ENCODE measurements at regions not wholly inside any gene's neighbourhood (a gene's known extent, or its start where the extent isn't known, plus 50 kb on each side); places are given as distances from the start of the nearest gene placed in this dataset.
A peak's percentile ranks its signal among the peaks of the same experiment; 100 is the strongest.

DNA sequence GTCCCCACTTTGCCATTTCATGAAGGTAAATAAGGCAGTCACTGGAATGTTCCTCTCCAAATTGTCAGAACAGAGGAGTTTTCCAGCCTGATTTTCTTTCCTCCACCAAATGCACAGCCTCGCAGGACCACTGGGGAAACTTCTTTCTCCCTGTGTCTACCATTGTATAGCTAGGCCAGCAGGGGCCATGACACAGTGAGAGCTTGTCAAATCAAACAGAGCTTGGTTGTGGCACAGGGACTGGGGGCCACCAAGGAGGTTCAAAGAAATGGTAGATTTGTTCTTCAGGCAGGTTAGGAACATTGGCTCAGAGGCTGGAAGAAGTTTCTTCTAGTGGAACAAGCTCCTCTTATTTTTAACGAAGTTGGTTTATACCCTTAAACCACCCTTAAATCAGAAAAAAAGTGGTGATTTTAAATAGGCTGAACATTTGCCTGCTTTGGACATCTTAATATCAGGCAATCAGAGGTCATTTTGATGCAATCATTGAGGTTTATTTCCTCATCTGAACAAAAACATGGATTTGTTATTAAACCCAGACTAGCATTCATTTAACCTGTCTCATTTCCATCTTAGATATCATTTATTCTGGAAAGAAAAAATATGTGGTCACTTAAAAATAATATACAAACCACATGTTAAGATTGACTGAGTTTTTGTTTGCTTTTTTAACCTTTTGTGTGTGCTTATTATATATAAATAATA lies 105.6 kb downstream of the GTPBP8 start:
- no peak for DNase-seq

DNA sequence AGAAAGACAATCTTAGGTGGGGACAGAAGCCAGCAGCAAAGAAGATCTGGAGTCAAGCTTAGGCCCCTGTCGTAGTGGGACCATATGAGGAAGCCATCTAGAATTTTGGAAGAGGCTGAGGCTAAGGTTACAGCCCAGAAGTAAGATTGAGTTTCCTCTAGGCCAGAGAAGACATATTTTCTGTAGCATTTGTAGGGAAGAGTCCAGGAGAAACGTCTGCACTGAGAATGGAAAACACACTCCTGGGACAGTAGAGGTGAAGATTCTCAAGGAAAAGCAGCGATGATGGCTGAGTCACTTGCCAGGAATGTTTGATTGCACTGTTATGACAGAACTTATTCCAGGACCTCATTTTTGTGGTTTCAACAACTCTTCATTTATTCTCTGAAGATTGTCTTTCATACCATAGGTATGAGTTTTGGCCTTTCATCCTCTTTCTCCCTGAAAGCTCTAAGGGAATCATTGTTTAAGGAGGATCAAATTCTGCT lies 107.2 kb downstream of the GTPBP8 start:
- DNase-seq = no peak

DNA sequence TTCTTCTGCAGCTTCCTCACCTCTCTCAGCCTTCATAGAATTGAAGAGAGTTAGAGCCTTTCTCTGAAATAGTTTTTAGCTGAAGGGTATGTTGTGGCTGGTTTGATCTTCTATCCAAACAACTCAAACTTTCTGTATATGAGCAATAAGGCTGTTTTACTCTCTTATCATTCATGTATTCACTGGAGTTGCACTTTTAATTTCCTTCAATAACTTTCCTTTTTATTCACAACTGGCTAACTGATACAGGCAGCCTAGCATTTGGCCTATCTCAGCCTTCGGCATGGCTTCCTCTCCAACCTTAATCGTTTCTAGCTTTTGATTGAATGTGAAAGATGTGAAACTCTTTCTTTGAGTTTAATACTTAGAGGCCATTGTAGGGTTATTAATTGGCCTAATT lies 109.3 kb downstream of the GTPBP8 start:
- DNase-seq = no peak

DNA sequence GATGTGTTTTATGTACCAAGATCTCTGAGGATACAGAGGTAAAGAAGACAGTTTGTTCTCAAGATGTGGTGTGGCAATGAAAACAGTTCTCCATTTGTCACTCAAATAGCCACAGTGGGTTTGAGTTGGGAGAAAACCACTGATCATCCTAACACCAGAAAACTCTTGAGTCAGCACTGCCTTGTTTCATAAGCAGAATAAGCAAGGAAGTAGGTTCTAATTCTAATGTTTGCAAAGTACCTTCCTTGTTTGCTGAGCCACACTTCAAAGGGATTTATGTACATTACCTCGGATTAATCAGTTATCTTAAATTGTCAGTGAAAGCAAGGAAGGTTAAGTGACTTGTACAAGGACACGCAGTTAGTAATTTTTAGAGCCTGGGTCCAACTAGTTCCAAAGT lies 107.8 kb upstream of the BOC start:
- DNase-seq = no peak

DNA sequence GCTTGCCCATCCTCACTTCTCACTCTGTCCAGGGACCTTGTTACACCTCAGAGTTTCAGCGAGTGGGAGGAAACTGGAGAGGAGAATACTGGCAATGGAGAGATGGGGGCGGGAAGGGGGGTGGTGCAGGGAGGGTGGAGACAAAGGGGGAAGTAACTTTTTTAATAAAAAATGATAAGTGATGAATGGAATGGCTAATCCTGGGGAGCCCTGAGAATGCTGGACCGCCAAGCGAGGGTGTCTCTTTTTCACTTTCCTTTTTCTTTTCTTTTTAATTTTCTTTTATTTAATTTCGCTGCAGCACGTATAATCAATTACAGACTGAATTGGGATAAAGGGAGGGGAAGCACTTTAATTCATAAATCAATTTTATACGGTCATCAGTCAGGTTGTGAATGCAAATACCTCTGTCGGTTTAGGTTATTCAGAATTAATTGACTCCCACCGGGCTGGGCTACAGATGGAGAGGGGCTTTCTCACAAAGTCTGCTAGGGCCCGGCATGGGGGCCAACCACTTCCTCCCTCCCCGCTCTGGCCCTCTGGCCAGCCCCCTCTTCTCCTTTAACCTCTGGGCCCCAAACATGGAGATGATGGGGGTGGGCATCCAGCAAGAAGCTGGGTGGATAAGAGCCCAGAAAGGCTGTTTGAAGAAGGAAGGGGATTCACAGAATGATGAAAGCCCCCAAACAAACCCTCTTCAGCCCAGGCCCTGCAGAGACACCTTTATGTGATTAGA lies 106.8 kb upstream of the BOC start:
- DNase-seq = no peak

DNA sequence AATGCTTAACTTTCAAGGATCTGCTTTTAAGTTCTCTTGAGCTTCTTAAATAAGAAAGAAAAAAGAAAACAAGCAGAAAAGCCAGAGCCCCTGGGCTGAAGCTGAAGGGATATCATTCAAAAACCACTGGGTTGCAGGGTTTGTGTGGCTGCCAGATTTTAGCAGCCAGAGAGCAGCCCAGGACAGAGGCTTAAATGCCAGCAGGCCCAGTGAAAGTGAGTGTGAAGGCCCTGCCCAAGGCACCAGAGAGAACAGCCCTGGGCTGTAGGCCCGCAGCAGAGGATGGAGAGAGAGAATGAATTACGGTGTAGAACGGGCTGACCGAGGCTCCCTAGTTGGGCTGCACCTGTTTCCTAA lies 106.3 kb upstream of the BOC start:
- no peak for DNase-seq

DNA sequence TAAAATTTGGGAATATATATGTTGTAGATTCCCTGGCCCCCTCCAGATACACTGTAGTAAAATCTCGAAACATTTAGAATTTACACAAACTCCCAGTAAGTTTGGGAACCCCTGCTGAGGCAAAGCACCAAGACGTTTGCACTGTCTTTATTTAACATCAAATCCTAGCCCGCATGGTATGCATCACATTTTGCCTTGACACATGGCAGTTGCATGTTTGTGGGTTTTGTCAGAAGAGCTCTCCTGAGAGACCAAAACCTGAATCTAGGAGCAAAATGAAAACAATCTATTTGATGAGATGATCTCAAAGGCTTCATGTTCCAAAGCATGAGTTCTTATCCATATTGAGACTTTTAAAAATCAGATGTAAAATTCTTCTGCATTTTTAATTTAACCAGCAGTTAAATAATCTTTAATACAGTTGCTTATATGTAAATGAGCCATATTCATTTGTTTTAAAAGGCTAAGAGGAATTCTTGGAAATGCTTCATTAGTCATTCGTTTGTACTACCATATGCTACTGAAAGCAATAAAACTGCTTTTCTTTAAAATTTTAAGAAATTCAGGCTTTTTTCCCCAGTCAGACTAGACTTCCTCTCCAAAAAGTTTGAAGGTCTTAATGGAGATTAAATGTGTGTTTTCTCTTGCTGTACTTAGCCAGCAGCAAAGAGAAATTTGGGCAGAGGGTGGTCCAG lies 105.2 kb upstream of the BOC start:
- DNase-seq = no peak

DNA sequence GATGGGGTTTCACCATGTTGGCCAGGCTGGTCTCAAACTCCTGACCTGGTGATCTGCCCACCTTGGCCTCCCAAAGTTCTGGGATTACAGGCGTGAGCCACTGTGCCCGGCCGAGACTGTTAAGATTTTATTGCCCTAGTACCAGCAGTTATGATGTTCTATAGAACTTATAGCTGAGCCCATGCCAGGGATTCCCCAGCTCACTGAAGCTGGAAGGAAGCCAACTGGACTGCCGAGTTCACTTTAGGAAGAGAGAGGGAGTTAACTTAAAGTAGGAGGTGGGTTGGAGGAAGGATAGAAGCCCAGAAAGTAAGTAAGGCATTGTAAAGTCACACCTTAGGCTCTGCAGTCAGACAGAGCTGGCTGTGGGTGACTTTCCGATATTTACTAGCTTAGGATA lies 101.1 kb upstream of the BOC start:
- no peak for DNase-seq

DNA sequence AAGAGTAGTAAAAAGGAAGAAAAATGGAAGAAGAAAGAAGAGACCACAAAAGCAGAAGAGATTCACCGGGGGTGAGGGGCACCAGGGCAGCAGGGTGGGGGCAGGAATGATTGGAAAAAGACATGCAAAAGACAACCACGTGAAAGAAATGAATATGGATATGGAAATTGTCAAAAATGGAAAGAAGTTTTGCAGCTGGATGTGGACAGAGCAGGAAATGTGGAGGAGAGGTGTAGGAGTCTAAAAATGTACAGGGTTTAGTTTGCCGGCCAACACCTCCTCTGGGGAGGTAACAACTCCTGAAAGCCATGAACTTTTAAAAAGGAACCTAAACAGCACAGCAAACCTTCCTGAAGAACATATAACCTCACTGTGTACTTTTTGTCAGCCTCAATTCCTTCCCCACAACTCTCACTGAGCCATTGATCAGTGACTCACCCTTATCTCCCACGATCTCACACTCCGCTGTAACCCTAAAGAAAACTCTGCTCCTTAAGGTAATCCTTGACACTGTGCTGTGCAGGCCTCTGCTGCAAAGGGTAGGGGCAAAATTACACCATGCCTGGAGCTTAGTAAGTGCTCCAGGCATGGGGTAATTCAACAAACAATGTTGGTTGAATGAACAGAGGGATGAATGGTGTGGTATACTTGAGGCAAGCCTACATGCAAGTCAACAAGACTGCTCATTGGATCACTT lies 100.2 kb upstream of the BOC start:
- DNase-seq = no peak

DNA sequence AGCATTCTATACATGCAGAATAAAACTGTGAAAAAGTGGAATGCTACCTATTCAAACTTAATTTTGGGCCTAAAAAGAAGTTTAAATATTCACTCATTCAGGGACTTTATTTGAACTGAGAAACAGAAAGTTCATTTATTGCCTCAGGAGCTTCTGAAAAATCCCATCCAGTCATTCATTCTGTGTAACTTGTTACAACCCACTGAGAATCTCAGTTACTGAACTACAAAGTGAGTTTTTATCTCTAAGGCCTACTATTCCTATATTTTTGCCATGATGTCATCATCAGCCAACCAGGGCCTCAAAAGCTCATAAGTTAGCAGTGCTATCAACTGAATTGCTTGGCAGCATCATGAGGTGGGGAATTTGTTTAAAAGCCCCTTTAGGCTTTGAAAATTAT lies 98.0 kb upstream of the BOC start:
- no peak for DNase-seq

DNA sequence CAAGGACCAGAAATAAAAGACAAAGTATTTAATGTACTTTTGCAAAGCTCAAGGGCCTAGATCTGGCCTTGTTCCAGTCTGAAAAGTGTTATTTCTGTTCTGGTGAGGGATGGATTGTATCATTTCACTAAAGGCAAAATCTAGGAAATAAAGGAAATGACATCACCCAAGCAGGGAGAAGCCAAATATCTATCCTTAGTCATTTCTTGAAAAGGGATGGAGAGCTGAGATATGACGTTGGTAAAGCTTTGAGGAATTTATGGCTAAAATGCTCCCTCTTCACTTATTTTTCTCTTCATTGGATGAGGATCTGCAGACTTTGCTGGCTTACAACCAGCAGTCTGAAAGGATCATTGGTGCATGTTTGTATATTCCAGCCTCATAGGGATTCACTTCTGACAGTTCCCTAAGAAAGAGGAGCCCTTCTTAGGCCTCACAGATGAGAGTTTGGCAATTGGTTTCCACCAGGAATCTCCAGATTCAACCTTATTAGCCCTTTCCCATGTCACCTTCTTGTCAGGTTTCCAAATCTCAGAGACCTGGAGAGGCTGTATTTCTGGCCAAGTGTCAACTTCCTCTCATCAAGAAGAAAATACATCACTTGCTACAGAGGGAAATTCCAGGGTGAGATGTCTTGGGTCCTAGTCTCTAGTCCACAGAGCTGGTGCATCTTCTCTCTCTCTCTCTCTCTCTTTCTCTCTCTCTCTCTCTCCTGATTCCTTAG lies 93.7 kb upstream of the BOC start:
- DNase-seq = no peak

DNA sequence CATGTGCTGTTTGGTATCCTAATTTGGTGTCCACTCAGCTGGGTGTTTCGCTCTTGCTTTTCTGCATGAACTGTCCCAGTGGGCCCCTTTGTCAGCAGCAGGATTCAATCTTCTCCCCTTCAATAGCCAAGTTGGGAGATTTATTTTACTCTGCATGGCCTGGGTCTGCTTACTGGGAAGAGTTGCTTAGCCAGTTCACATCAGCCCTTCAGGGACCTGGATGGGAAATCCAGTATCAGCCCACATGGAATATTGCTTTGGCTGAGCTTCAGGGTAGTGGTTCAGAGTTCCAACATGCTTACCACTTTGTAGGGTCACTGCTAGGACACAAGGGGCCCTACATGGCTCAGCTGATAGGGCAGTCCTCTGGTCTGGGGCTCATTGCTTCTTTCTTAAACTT lies 93.0 kb upstream of the BOC start:
- no peak for DNase-seq

DNA sequence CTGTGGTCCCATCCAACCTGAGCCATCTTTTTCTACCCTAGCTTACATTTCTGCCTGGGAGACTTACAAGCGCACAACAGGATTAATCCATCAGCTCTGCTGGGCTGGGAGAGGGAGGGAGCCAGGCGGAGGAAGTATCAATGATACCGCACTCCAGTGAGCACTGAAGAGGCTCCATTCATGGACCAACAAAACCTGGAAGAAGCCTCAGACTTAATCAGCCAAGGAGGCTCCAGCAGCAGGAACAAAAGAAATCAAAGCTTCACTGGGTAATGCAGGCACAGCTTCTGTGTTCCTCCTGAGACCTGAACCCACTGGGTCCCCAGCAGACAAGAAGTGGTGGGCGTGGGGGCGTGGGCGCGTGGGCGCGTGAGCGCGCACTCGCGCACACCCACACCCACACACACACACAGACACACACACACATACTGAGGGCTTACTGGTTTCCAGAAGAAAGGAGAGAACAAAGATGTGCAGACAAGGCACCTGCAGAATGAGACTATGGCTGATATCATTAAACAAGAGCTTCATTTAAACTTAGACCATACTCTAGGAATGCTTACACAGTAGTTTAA lies 87.0 kb upstream of the BOC start:
- peak in 1 of 2 donors; percentile 20 for DNase-seq

DNA sequence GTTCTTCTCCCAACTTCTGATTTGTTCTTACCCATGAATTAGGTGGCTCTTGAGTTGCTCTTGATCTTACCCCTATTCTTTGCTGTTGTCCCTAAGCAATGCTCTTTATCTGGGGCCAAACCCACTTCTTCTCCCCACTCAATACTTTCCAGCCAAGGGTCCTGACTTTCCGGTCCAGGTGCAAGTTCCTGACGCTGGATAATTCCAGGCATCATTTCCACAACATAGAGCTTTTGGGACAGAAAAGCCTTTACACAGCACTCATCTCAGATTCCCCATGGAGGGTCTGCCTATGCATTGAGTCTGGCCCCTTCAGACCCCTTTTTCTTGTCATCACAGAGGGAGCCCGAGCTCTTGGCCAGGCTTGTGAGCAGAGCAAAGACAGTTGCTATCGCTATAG lies 85.4 kb upstream of the BOC start:
- no peak for DNase-seq

DNA sequence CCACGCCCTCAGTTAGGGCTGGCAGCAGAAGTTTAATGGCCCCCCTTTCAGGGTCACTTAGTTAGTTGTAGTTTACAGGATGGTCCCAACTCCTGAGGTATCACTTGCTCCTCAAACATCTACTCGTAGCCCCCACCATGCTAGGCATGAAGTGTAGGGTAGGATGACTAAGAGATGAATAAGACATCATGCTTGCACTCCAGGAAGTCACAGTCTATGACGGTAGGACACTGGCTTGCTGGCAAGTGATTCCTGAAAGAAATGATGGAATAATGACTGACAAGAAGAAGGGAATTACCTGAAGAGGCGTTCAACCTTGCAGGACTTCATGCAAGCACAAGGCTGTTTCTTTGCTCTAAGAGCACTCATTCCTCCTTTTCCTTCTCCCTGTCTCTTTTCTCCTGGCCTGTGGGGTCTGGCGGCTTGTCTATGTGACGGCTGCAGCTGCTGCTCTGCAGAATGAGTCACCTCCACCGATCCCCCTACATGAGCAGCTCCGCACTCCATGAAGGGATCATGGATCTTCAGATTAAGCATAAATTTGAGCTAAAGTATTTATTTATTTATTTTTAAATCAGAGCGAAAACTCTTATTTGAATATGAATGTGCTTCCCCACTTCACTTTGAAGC lies 82.9 kb upstream of the BOC start:
- no peak for DNase-seq

DNA sequence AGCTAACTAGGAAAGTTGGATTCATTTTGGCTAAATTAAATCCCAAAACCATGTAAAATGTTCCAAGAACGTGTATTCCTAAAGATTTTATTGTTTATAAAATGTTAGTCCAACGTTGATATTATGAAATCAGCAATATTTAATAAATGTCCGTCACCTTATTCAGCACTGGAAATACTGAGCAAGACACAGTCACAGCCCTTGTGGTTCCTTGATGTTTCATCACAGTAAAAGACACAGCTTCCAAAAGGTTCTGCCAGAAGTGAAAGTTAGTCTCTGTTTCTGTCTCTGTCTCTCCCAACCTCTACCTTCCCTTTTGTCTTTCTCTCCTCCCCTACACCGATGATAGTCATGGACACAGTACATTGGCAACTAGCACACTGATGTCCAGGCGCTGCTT lies 82.2 kb upstream of the BOC start:
- no peak for DNase-seq

DNA sequence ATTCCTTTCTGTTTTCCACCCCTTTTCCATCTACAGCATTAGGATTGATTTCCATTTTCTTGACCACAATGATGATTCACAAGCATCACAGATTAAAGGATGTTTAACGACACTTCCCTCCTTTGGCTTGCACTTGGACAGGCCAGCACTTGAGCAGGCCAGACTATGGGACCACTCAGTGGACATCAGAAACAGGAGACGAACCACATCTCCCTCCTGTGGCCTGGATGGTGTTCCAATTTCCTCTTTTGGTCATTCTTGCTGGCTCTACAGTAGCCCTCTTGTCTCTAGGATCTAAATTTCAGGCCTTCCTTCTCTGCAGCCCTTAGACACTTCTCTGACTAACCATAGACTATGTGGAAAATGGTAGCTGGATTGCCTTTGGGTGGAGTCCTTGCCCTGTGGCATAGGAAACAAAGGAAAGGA lies 78.8 kb upstream of the BOC start:
- no peak for DNase-seq

DNA sequence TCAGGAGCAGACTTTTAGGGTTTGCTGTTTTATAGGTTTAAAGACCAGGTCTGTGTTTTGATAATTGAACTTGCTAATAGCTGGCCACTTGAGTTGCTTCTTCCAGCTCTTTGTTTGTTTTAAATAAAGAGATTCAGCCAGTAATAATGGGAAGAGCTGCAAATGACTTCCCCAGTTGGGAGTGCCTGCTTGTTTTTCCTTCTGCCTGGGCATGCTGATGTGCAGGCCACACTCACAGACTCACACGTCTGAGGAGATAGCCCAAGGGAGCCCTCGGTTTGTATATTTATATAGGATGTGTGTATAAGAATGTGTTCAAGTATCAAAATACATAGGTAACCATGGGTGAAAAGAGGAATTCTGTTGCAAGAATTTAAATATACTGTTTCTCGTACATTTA lies 78.2 kb upstream of the BOC start:
- DNase-seq = no peak

DNA sequence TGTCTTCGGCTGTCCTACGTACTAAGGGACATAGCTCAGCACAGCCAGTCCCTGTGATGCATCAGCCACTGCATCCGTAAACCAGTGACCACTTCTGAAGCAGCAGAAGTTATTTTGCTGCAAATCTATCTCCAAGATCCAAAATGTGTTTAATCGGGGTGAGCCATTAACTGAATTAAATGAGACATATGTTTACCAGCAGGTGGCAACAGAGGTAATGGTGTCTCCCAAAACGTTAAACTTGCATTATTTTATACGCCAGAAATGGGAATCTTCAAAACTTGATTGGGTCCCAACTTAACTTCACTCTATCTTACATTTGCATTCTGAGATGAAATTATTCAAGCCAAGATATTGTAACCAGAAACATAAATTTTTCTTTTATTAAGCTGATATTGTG lies 75.3 kb upstream of the BOC start:
- DNase-seq = no peak

DNA sequence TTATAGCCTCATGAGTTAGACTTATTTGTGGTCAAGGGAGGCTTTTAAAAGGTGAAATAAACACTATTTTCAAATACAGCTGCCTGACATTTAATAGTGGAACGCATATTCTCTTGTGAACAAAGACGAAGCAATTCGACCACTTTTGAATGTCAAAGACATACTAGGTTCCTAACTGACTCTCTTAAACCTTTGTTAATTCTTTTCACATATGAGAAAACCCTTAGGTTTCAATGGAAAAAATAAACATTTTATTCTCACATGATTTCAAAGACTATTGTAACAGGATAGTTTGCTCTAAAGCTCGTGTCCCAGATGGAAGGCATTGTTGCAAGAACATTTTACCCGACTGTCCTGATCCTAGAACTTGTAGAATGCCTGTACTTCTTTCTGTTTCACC lies 74.8 kb upstream of the BOC start:
- DNase-seq = no peak

DNA sequence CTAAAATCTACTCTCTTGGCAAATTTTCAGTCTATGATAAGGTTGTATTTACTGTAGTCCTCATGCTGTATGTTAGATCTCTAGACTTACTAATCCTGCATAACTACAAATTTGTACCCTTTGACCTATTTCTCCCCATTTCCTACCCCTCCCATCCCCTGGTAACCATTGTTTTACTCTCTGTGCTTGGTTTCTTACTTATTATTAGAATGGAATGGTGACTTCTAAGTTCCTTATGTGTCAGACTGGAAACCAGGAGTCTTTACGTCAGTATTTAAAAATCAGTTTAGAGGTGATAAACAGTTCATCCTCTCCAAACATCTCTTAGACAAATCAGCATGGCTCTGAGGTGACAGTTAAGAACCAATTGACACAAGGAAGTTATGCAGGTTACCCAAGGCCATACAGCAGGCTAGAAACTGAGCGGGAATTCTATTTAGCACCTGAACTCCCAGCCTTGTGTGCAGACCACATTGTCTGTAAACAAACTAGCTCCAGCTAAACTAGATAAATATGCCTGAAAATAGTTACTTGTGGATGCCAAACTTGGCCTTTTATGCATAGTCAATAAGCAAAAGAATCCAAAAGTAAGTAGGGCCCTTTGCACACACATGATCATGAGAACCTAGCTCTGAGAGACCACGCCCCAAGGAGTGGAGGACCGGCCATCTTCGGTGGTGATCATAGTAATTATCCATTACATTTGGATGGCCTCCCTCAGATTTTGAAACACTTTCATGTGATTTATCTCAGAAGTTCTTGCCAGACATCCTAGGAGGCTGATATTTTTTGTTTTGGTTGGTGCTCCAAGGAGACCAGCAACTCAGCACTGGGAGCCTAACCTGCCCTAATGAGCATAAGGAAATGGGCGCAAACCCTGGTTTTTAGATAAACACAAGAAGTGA lies 72.3 kb upstream of the BOC start:
- no peak for DNase-seq

Measured in activated CD4-positive, alpha-beta T cell treated with anti-CD3 and anti-CD28 coated beads for 4 hours (primary cell).